ENCODE measurements at regions not wholly inside any gene's neighbourhood (a gene's known extent, or its start where the extent isn't known, plus 50 kb on each side); places are given as distances from the start of the nearest gene placed in this dataset.

GRCh38 chr1:220943319-220943996, 64.2 kb downstream of the HLX start (continued):
- TF ChIP-seq ZNF646 (CRISPR knock-in tag; IDR thresholded peaks at IDR 0.05) (no peak), PAX8 (CRISPR knock-in tag; IDR thresholded peaks at IDR 0.05; ENCODE audit: borderline replicate concordance) (no peak), SYNCRIP (IDR thresholded peaks at IDR 0.05; ENCODE audit: insufficient read depth, low read depth, low read length) (no peak), ZNF430 (CRISPR knock-in tag; IDR thresholded peaks at IDR 0.05) (no peak), PHF21A (CRISPR knock-in tag; IDR thresholded peaks at IDR 0.05) (no peak), U2AF1 (optimal IDR thresholded peaks at IDR 0.05; ENCODE audit: low read depth, low read length) (no peak), ZNF569 (CRISPR knock-in tag; IDR thresholded peaks at IDR 0.05; ENCODE audit: borderline replicate concordance) (no peak), SIN3A (IDR thresholded peaks at IDR 0.05; ENCODE audit: borderline replicate concordance, low read depth, low read length) (no peak), SP2 (CRISPR knock-in tag; IDR thresholded peaks at IDR 0.05) (no peak), ZNF275 (CRISPR knock-in tag; IDR thresholded peaks at IDR 0.05; ENCODE audit: borderline replicate concordance) (no peak), ZNF879 (CRISPR knock-in tag; IDR thresholded peaks at IDR 0.05) (no peak), SSRP1 (CRISPR knock-in tag; IDR thresholded peaks at IDR 0.05) (no peak), GZF1 (CRISPR knock-in tag; IDR thresholded peaks at IDR 0.05) (no peak), ZHX1 (CRISPR knock-in tag; IDR thresholded peaks at IDR 0.05; ENCODE audit: low read depth) (no peak), CCAR2 (optimal IDR thresholded peaks at IDR 0.05; ENCODE audit: low read depth, low read length) (no peak)

Data from HepG2 (cell line).